Esophagus squamous epithelium (tissue), 5 donors: ENCODE measurements at regions not wholly inside any gene's neighbourhood (a gene's known extent, or its start where the extent isn't known, plus 50 kb on each side); places are given as distances from the start of the nearest gene placed in this dataset.

Experiments
- DNase-seq: peaks from one replicate; lab custom pipeline; 2025; lab: John Stamatoyannopoulos, UW
- H3K27ac ChIP-seq, 4 donors: fragments of 200-600 bp; sonication (generic); one replicate each; pipeline ENCODE4 v1.5.1; 2016 to 2019; ENCODE audit warnings: mild to moderate bottlenecking in 1 of 4
- H3K27me3 ChIP-seq, 4 donors: fragments of 200-600 bp; sonication (generic); 1 replicate in 3 of 4; 2 replicates in 1 of 4; pipeline versions ENCODE4 v1.5.1 to v1.6.0; 2017 to 2021; ENCODE audit warnings: antibody characterized with exemption in 1 of 4
- H3K36me3 ChIP-seq, 3 donors: fragments of 200-600 bp; sonication (generic); one replicate each; pipeline ENCODE4 v1.5.1; 2016 to 2019
- H3K4me1 ChIP-seq, 3 donors: fragments of 200-600 bp; sonication (generic); one replicate each; pipeline ENCODE4 v1.5.1; 2017 to 2019
- H3K4me3 ChIP-seq, 4 donors: fragments of 200-600 bp; sonication (generic); 1 replicate in 3 of 4; 2 replicates in 1 of 4; pipeline ENCODE4 v1.5.1; 2016 to 2019; ENCODE audit warnings: mild to moderate bottlenecking in 2 of 4, moderate library complexity in 1 of 4
- H3K9me3 ChIP-seq, 3 donors: fragments of 200-600 bp; sonication (generic); one replicate each; pipeline ENCODE4 v1.5.1; 2016 to 2019
- POLR2A ChIP-seq, 4 donors: fragments of 450-650 bp; IDR thresholded peaks; one replicate each; pipeline ENCODE4 v1.6.1; 2017; ENCODE audit warnings: antibody characterized with exemption in 4 of 4, mild to moderate bottlenecking in 4 of 4, moderate library complexity in 3 of 4
- WGBS, 2 donors: methylation state at CpG; one replicate each; pipeline ENCODE4 v1.1.5; 2018; 5-methylcytosine and 5-hydroxymethylcytosine counted together
- intact Hi-C: fragments of 100-400 bp; cut with DNase I; formaldehyde crosslinking; loops from one replicate; pipeline ENCODE4 v1.15.0; 2022
- TF ChIP-seq, protein P1 (sequence below), 6 experiments: fragments of 450-650 bp in 4 of 6; fragments of 200-600 bp in 2 of 6; sonication (generic) in 2 of 6; IDR thresholded peaks; one replicate each; pipeline ENCODE4 v1.5.1; 2016 to 2019; ENCODE audit warnings: antibody characterized with exemption in 6 of 6, mild to moderate bottlenecking in 4 of 6, moderate library complexity in 4 of 6
- donor health status: DM: yes; HTN: yes; CAD: no.

DNA sequence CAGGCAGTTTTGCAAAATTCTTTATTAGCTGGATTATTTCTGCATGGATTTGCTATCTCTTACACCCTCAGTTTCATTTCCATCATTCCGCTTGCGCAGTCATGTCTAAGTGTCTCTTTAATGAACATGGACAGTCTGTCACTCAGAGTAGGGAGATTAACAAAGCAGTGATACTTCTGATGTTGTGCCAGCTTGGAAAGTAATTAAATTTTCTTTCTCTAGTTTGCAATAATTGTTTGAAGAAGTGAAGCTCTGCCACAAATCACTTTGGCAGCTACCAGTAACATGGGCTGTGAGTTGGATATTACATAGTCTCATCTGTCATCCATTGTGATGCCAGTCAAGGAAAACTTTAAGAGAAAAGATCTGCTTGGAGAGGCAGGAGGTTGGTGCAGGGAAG lies 324.8 kb upstream of the NWD2 start:
- no peak for DNase-seq
- intact Hi-C loops: no loop called here
- Histone ChIP-seq H3K27ac (no peak overlapping the region), H3K9me3 (no peaks in the 10 kb centered on the region), H3K4me3 (no peak overlapping the region), H3K4me1 (no peaks in the 10 kb centered on the region), H3K27me3 (no peaks in the 10 kb centered on the region), H3K36me3 (no peaks in the 10 kb centered on the region)
- TF ChIP-seq, protein P1, sequence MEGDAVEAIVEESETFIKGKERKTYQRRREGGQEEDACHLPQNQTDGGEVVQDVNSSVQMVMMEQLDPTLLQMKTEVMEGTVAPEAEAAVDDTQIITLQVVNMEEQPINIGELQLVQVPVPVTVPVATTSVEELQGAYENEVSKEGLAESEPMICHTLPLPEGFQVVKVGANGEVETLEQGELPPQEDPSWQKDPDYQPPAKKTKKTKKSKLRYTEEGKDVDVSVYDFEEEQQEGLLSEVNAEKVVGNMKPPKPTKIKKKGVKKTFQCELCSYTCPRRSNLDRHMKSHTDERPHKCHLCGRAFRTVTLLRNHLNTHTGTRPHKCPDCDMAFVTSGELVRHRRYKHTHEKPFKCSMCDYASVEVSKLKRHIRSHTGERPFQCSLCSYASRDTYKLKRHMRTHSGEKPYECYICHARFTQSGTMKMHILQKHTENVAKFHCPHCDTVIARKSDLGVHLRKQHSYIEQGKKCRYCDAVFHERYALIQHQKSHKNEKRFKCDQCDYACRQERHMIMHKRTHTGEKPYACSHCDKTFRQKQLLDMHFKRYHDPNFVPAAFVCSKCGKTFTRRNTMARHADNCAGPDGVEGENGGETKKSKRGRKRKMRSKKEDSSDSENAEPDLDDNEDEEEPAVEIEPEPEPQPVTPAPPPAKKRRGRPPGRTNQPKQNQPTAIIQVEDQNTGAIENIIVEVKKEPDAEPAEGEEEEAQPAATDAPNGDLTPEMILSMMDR (IDR thresholded peaks at IDR 0.05): no peak
- no peak for TF ChIP-seq POLR2A (IDR thresholded peaks at IDR 0.05)
- WGBS, 2 donors: 80 to 86% methylated on average over 2 of the region's 2 CpGs

DNA sequence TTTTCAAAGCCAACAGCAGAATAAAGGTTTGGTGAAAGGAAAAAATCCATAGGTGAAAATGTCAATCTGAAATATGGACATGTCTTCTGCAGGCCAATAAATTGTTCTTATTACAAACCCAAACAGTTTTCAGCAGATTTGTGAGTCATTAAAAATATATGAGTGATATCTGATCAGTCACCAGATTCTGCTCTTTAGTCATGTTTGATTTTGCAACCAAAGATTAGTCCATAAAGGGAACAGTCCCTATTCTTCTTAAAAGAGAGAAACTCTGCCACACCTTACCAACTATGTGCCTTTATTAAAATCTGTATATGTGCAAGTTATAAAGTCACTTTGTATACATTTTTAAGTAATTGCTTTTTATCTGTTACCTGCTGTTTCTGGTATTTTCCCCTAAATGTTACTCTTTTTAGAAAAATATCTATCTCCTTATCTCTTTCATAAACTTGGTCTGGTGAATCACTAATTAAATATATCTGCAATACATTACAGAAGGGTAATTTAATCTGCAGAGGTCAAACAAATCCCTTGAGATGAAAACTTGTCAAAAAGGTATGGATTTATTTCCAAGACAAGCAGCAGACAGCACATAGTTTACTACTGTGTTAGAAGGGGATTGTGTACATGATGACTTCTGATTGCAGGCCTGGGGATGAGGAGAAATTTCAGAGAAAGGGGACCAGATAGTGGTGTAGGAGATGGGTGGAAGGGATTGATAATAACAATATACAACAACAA lies 322.9 kb upstream of the NWD2 start:
- H3K4me1 ChIP-seq: no peaks in the 10 kb centered on the region
- no peak overlapping the region for H3K4me3 ChIP-seq
- H3K9me3 ChIP-seq: no peaks in the 10 kb centered on the region
- no peaks in the 10 kb centered on the region for H3K27me3 ChIP-seq
- no peak for DNase-seq
- intact Hi-C loops: no loop called here
- no peak overlapping the region for H3K27ac ChIP-seq
- TF ChIP-seq, protein P1 (IDR thresholded peaks at IDR 0.05): no peak
- no peak for TF ChIP-seq POLR2A (IDR thresholded peaks at IDR 0.05)
- H3K36me3 ChIP-seq: no peaks in the 10 kb centered on the region

DNA sequence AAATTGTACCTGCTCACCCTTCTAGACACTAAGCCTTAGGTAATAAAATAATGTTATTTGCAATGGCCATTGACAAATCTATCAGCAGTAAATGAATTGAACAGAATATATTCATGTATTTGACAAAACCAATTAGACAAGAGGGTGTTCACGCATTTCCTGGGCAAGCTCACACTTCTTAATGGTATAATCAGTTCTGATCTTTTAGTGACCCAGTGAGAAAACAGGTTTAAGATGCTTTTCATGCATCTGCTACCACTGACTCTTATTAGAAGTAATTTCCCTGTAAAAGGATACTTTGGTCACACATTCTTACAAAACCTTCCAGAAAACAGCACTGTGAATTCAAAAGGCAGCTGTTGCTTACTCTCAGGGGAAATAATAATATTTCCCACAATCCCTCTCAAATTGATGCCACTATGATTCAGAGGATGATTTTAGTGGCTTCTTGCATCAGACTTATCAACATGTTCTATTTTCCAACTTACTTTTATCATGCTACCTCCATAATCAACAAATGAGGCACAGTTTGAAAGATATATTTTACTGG lies 313.9 kb upstream of the NWD2 start:
- no peaks in the 10 kb centered on the region for H3K27me3 ChIP-seq
- H3K27ac ChIP-seq: no peak overlapping the region
- no peaks in the 10 kb centered on the region for H3K9me3 ChIP-seq
- H3K36me3 ChIP-seq: no peaks in the 10 kb centered on the region
- whole genome bisulfite sequencing, 2 donors: 60 to 67% methylated on average over 1 of the region's 1 CpG
- TF ChIP-seq, protein P1 (IDR thresholded peaks at IDR 0.05): no peak
- TF ChIP-seq POLR2A (IDR thresholded peaks at IDR 0.05): no peak
- intact Hi-C loops: no loop called here
- DNase-seq: no peak
- no peaks in the 10 kb centered on the region for H3K4me1 ChIP-seq
- H3K4me3 ChIP-seq: no peak overlapping the region

DNA sequence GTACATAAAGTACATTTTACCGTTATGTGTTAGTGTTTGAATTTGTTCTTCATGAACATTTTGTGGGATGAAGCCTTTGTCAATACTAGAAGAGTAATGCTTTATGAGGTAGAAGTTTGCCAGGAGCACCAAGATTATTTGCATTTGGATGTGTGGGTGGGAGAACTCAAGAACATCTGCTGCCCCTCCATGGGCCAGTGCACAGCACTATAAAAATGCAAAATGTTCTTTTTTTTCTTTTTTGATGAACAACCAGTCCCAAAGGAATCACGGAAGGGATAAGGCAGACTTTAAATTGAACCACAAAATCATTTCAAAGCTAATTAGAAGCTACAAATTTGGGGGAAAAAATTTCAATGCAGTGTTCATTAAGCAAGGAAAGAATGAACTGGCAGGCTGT lies 300.3 kb upstream of the NWD2 start:
- WGBS, 2 donors: 70 to 85% methylated on average over 2 of the region's 2 CpGs
- H3K27me3 ChIP-seq: no peaks in the 10 kb centered on the region
- no peak overlapping the region for H3K4me3 ChIP-seq
- no peak for DNase-seq
- no peaks in the 10 kb centered on the region for H3K9me3 ChIP-seq
- H3K36me3 ChIP-seq: no peaks in the 10 kb centered on the region
- intact Hi-C loops: no loop called here
- no peaks in the 10 kb centered on the region for H3K4me1 ChIP-seq
- no peak overlapping the region for H3K27ac ChIP-seq
- no peak for TF ChIP-seq POLR2A (IDR thresholded peaks at IDR 0.05)
- TF ChIP-seq, protein P1 (IDR thresholded peaks at IDR 0.05): no peak

DNA sequence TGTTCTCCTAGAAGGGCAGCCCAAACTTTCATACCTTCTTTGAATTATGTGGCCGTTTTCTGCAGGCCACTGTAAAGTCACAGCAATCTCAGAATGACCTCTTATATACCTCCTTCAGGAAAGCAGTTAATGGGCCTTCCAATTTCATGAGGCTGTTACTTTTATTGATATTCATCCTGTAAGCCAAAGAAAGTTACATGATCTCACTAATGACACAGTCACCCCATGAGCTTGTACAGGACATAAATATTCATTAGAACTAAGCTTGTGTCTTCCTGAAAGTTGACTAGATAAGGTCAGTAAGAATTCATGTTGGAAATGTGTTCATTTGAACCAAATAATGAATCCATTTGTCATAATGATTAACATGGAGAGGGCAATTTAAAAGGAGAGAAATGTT lies 283.1 kb upstream of the NWD2 start:
- Histone ChIP-seq H3K9me3 (no peaks in the 10 kb centered on the region), H3K36me3 (no peaks in the 10 kb centered on the region), H3K27me3 (no peaks in the 10 kb centered on the region), H3K4me1 (no peaks in the 10 kb centered on the region), H3K4me3 (no peak overlapping the region), H3K27ac (no peak overlapping the region)
- no peak for DNase-seq
- intact Hi-C loops: no loop called here
- 43 to 54% methylated on average over 1 of the region's 1 CpG for WGBS, 2 donors
- no peak for TF ChIP-seq POLR2A (IDR thresholded peaks at IDR 0.05)
- TF ChIP-seq, protein P1 (IDR thresholded peaks at IDR 0.05): no peak
